ENCODE measurements at regions not wholly inside any gene's neighbourhood (a gene's known extent, or its start where the extent isn't known, plus 50 kb on each side); places are given as distances from the start of the nearest gene placed in this dataset.

GRCh38 chr4:124060261-124060918 lies 652.1 kb downstream of the ANKRD50 start:
- Histone ChIP-seq H3K27me3 (ENCODE audit: insufficient read depth, low read depth, severe bottlenecking) (no peaks in the 10 kb centered on the region), H3K9me3 (ENCODE audit: severe bottlenecking) (no peaks in the 10 kb centered on the region), H3K4me3 (ENCODE audit: low read depth, low read length) (no peak overlapping the region), H3K27ac (no peak overlapping the region), H3K36me3 (no peaks in the 10 kb centered on the region)
- no peak for DNase-seq
- no peak for TF ChIP-seq CTCF (IDR thresholded peaks at IDR 0.05; ENCODE audit: low read depth, low read length)

- Histone ChIP-seq H3K27me3 (ENCODE audit: insufficient read depth, low read depth, severe bottlenecking) (no peaks in the 10 kb centered on the region), H3K36me3 (no peaks in the 10 kb centered on the region), H3K4me3 (ENCODE audit: low read depth, low read length) (no peak overlapping the region), H3K27ac (no peak overlapping the region), H3K9me3 (ENCODE audit: severe bottlenecking) (no peaks in the 10 kb centered on the region)
- TF ChIP-seq CTCF (IDR thresholded peaks at IDR 0.05; ENCODE audit: low read depth, low read length) = no peak
- no peak for DNase-seq
Measured at GRCh38 chr4:124061413-124061812, 651.1 kb downstream of the ANKRD50 start.

- Histone ChIP-seq H3K9me3 (ENCODE audit: severe bottlenecking) (peaks cover 2% of the 10 kb centered on the region), H3K4me3 (ENCODE audit: low read depth, low read length) (no peak overlapping the region), H3K27me3 (ENCODE audit: insufficient read depth, low read depth, severe bottlenecking) (no peaks in the 10 kb centered on the region), H3K27ac (no peak overlapping the region), H3K36me3 (no peaks in the 10 kb centered on the region)
- no peak for TF ChIP-seq CTCF (IDR thresholded peaks at IDR 0.05; ENCODE audit: low read depth, low read length)
- DNase-seq = no peak
Measured at GRCh38 chr4:124065422-124065821, 647.1 kb downstream of the ANKRD50 start.

GRCh38 chr4:124065936-124066335 lies 646.6 kb downstream of the ANKRD50 start:
- Histone ChIP-seq H3K4me3 (ENCODE audit: low read depth, low read length) (no peak overlapping the region), H3K36me3 (no peaks in the 10 kb centered on the region), H3K27me3 (ENCODE audit: insufficient read depth, low read depth, severe bottlenecking) (no peaks in the 10 kb centered on the region), H3K27ac (no peak overlapping the region), H3K9me3 (ENCODE audit: severe bottlenecking) (peaks cover 2% of the 10 kb centered on the region)
- no peak for TF ChIP-seq CTCF (IDR thresholded peaks at IDR 0.05; ENCODE audit: low read depth, low read length)
- DNase-seq = no peak

GRCh38 chr4:124066595-124066994 lies 645.9 kb downstream of the ANKRD50 start:
- Histone ChIP-seq H3K9me3 (ENCODE audit: severe bottlenecking) (peaks cover 9% of the 10 kb centered on the region), H3K27ac (no peak overlapping the region), H3K36me3 (no peaks in the 10 kb centered on the region), H3K27me3 (ENCODE audit: insufficient read depth, low read depth, severe bottlenecking) (no peaks in the 10 kb centered on the region), H3K4me3 (ENCODE audit: low read depth, low read length) (no peak overlapping the region)
- DNase-seq = no peak
- no peak for TF ChIP-seq CTCF (IDR thresholded peaks at IDR 0.05; ENCODE audit: low read depth, low read length)

GRCh38 chr4:124067046-124067445 lies 645.5 kb downstream of the ANKRD50 start:
- Histone ChIP-seq H3K4me3 (ENCODE audit: low read depth, low read length) (no peak overlapping the region), H3K9me3 (ENCODE audit: severe bottlenecking) (peaks cover 11% of the 10 kb centered on the region), H3K27me3 (ENCODE audit: insufficient read depth, low read depth, severe bottlenecking) (no peaks in the 10 kb centered on the region), H3K27ac (no peak overlapping the region), H3K36me3 (no peaks in the 10 kb centered on the region)
- no peak for TF ChIP-seq CTCF (IDR thresholded peaks at IDR 0.05; ENCODE audit: low read depth, low read length)
- no peak for DNase-seq
